ENCODE measurements at regions not wholly inside any gene's neighbourhood (a gene's known extent, or its start where the extent isn't known, plus 50 kb on each side); places are given as distances from the start of the nearest gene placed in this dataset.
"Not testable (repeated sequence)": the region's sequence is repeated elsewhere in the genome, so short reads cannot be mapped to it uniquely, and the experiment has no call there.

DNA sequence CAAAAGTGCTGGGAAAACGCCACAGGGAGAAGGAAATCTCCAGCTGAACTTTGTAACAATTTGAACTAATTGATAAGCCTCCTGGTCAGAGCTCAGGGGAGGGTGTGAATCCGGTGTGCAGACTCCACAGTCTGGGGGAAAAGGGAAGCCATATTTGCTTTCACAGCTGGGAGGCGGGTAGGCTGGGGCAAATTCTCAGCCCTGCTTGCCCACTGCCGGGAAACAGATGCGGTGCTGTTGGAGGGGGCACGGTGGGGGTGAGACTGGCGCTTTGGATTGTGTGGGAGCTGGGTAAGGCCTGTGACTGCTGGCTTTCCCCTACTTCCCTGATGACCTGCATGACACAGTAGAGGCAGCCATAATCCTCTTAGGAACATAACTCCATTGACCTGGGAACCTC lies 134.8 kb downstream of the ADCYAP1 start:
- ATAC-seq (ENCODE audit: low read depth) (no peak), DNase-seq (ENCODE audit: low spot score) (no peak)
- TF ChIP-seq, protein P1, sequence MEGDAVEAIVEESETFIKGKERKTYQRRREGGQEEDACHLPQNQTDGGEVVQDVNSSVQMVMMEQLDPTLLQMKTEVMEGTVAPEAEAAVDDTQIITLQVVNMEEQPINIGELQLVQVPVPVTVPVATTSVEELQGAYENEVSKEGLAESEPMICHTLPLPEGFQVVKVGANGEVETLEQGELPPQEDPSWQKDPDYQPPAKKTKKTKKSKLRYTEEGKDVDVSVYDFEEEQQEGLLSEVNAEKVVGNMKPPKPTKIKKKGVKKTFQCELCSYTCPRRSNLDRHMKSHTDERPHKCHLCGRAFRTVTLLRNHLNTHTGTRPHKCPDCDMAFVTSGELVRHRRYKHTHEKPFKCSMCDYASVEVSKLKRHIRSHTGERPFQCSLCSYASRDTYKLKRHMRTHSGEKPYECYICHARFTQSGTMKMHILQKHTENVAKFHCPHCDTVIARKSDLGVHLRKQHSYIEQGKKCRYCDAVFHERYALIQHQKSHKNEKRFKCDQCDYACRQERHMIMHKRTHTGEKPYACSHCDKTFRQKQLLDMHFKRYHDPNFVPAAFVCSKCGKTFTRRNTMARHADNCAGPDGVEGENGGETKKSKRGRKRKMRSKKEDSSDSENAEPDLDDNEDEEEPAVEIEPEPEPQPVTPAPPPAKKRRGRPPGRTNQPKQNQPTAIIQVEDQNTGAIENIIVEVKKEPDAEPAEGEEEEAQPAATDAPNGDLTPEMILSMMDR (IDR thresholded peaks at IDR 0.05; ENCODE audit: poor library complexity, severe bottlenecking): no peak
- H3K4me1 ChIP-seq (ENCODE audit: insufficient read depth, poor library complexity, severe bottlenecking): no peaks in the 10 kb centered on the region
- no peaks in the 10 kb centered on the region for H3K36me3 ChIP-seq (ENCODE audit: low read depth)
- H3K9me3 ChIP-seq (ENCODE audit: severe bottlenecking): no peaks in the 10 kb centered on the region
- no peak overlapping the region for H3K4me3 ChIP-seq (ENCODE audit: severe bottlenecking)
- H3K27me3 ChIP-seq (ENCODE audit: insufficient read depth, poor library complexity, severe bottlenecking): no peaks in the 10 kb centered on the region
- H3K27ac ChIP-seq (ENCODE audit: poor library complexity, severe bottlenecking): no peak overlapping the region

DNA sequence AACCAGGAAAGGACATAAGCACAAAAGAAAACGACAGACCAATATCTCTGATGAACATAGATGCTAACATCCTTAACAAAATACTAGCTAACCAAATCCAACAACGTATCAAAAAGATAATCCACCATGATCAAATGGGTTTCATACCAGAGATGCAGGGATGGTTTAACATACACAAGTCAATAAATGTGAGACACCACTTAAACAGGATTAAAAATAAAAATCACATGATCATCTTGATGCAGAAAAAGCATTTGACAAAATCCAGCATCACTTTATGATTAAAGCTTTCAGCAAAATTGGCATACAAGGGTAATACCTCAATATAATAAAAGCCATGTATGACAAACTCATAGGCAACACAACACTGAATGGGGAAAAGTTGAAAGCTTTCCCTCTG lies 138.4 kb downstream of the ADCYAP1 start:
- DNase-seq (ENCODE audit: low spot score); H3K4me1 ChIP-seq (ENCODE audit: insufficient read depth, poor library complexity, severe bottlenecking); H3K4me3 ChIP-seq (ENCODE audit: severe bottlenecking); H3K9me3 ChIP-seq (ENCODE audit: severe bottlenecking); ATAC-seq (ENCODE audit: low read depth); H3K27ac ChIP-seq (ENCODE audit: poor library complexity, severe bottlenecking); H3K36me3 ChIP-seq (ENCODE audit: low read depth); H3K27me3 ChIP-seq (ENCODE audit: insufficient read depth, poor library complexity, severe bottlenecking): not testable (repeated sequence)

DNA sequence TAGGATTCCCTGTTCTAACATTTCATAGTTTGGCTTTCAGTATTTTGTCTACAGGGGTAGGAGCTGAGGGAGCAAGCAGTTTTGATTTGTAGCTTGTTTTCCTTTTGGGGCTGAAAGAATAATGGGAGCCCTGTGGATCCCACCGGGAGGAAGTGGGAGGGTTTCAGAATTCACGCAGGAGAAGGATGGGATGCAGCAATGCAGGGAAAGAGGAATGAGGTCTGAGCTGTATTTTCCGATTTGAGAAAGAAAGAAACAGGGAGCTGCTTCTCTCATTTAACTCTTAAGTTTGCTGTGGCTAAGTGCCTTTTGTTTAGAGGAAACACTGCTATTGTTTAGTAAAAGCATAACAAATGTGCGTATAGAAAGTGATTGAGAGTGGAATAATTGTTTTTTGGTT lies 141.0 kb downstream of the ADCYAP1 start:
- H3K36me3 ChIP-seq (ENCODE audit: low read depth): no peaks in the 10 kb centered on the region
- no peak overlapping the region for H3K4me3 ChIP-seq (ENCODE audit: severe bottlenecking)
- no peak for ATAC-seq (ENCODE audit: low read depth)
- DNase-seq (ENCODE audit: low spot score): no peak
- TF ChIP-seq, protein P1 (IDR thresholded peaks at IDR 0.05; ENCODE audit: poor library complexity, severe bottlenecking): no peak
- H3K4me1 ChIP-seq (ENCODE audit: insufficient read depth, poor library complexity, severe bottlenecking): no peaks in the 10 kb centered on the region
- H3K27me3 ChIP-seq (ENCODE audit: insufficient read depth, poor library complexity, severe bottlenecking): no peaks in the 10 kb centered on the region
- no peaks in the 10 kb centered on the region for H3K9me3 ChIP-seq (ENCODE audit: severe bottlenecking)
- no peak overlapping the region for H3K27ac ChIP-seq (ENCODE audit: poor library complexity, severe bottlenecking)

DNA sequence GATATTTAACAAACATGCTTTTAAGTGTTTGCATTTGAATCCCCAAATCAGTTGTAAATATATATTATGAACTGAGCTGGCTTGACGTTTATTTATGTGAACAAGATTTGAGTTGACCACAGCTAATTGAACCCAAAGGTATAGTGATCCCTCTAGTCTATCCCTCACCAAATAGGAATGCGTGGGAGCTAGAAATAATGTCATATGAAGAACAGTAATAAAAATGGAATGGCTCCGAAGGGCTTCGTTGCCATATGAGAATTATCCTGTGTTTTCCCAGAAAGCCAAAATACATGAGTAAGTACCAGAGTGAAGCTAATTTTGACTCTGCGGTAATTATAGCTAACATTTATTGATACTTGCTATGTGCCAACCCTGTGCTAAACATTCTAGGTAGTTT lies 142.7 kb downstream of the ADCYAP1 start:
- no peaks in the 10 kb centered on the region for H3K9me3 ChIP-seq (ENCODE audit: severe bottlenecking)
- H3K27me3 ChIP-seq (ENCODE audit: insufficient read depth, poor library complexity, severe bottlenecking): no peaks in the 10 kb centered on the region
- no peaks in the 10 kb centered on the region for H3K36me3 ChIP-seq (ENCODE audit: low read depth)
- DNase-seq (ENCODE audit: low spot score) (no peak), ATAC-seq (ENCODE audit: low read depth) (no peak)
- TF ChIP-seq, protein P1 (IDR thresholded peaks at IDR 0.05; ENCODE audit: poor library complexity, severe bottlenecking): no peak
- no peaks in the 10 kb centered on the region for H3K4me1 ChIP-seq (ENCODE audit: insufficient read depth, poor library complexity, severe bottlenecking)
- no peak overlapping the region for H3K27ac ChIP-seq (ENCODE audit: poor library complexity, severe bottlenecking)
- no peak overlapping the region for H3K4me3 ChIP-seq (ENCODE audit: severe bottlenecking)

DNA sequence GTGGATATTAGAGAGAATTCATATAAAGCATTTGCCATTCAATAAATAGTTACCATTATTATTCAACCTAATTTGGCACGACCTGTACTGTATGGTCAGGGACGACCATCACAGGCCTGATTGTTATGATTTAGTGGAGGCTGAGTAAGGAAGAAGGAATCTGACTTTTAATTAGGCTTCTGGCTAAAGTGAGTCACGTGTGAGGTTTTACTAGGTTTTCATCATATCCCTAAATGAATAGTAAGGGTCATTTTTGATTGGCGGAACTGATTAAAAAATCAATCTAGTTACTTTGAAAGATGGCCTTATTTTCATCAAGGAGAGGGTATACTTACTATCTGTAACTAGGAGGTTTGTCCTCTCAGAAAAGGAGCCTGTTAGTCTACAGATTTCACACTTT lies 143.4 kb downstream of the ADCYAP1 start:
- no peak for DNase-seq (ENCODE audit: low spot score)
- TF ChIP-seq, protein P1 (IDR thresholded peaks at IDR 0.05; ENCODE audit: poor library complexity, severe bottlenecking): no peak
- 0 out of 3 replicates have a peak, but pooled peaks have one; percentile 38 for ATAC-seq (ENCODE audit: low read depth)
- H3K27me3 ChIP-seq (ENCODE audit: insufficient read depth, poor library complexity, severe bottlenecking): no peaks in the 10 kb centered on the region
- H3K4me3 ChIP-seq (ENCODE audit: severe bottlenecking): no peak overlapping the region
- no peaks in the 10 kb centered on the region for H3K4me1 ChIP-seq (ENCODE audit: insufficient read depth, poor library complexity, severe bottlenecking)
- H3K9me3 ChIP-seq (ENCODE audit: severe bottlenecking): no peaks in the 10 kb centered on the region
- no peaks in the 10 kb centered on the region for H3K36me3 ChIP-seq (ENCODE audit: low read depth)
- no peak overlapping the region for H3K27ac ChIP-seq (ENCODE audit: poor library complexity, severe bottlenecking)
